Esophagus muscularis mucosa (tissue), 4 donors: ENCODE measurements at regions not wholly inside any gene's neighbourhood (a gene's known extent, or its start where the extent isn't known, plus 50 kb on each side); places are given as distances from the start of the nearest gene placed in this dataset.

ENCODE experiments used
- CTCF ChIP-seq, 3 experiments: fragments of 200-600 bp in 2 of 3; fragments of 450-650 bp in 1 of 3; sonication (generic) in 2 of 3; IDR thresholded peaks; one replicate each; pipeline ENCODE4 v1.5.1; 2017 to 2019; ENCODE audit warnings: antibody characterized with exemption in 3 of 3, mild to moderate bottlenecking in 2 of 3, moderate library complexity in 1 of 3
- EP300 ChIP-seq: sonication (generic); formaldehyde crosslinking; IDR thresholded peaks from one replicate; pipeline ENCODE4 v1.6.1; 2017; ENCODE audit warnings: antibody characterized with exemption
- POLR2A ChIP-seq: fragments of 450-650 bp; IDR thresholded peaks from one replicate; pipeline ENCODE4 v1.6.1; 2017; ENCODE audit warnings: antibody characterized with exemption, moderate library complexity, mild to moderate bottlenecking, low read depth
- POLR2AphosphoS5 ChIP-seq, 2 donors: sonication (generic); formaldehyde crosslinking; IDR thresholded peaks; one replicate each; pipeline ENCODE4 v1.6.1; 2017; ENCODE audit warnings: antibody characterized with exemption in 2 of 2

- TF ChIP-seq EP300: no peak
- TF ChIP-seq CTCF (IDR thresholded peaks at IDR 0.05): no peak
- TF ChIP-seq POLR2A: no peak
- no peak for TF ChIP-seq POLR2AphosphoS5 (IDR thresholded peaks at IDR 0.05)
Observed at GRCh38 chr4:77342170-77342810, 185.3 kb downstream of the CCNG2 start.
